ENCODE measurements at regions not wholly inside any gene's neighbourhood (a gene's known extent, or its start where the extent isn't known, plus 50 kb on each side); places are given as distances from the start of the nearest gene placed in this dataset.

GRCh38 chrX:20884565-20884964, 489.7 kb upstream of the CNKSR2 start:
- DNase-seq (ENCODE audit: extremely low read depth in 1 of 2, low read depth in 1 of 2): no peak

- no peak for DNase-seq (ENCODE audit: extremely low read depth in 1 of 2, low read depth in 1 of 2)
Observed at GRCh38 chrX:20863649-20864048, 510.6 kb upstream of the CNKSR2 start.

GRCh38 chrX:20861113-20861512, 513.1 kb upstream of the CNKSR2 start:
- no peak for DNase-seq (ENCODE audit: extremely low read depth in 1 of 2, low read depth in 1 of 2)

- DNase-seq (ENCODE audit: extremely low read depth in 1 of 2, low read depth in 1 of 2): no peak
Observed at GRCh38 chrX:20857746-20858145, 516.5 kb upstream of the CNKSR2 start.

GRCh38 chrX:20838477-20838876, 535.7 kb upstream of the CNKSR2 start:
- DNase-seq (ENCODE audit: extremely low read depth in 1 of 2, low read depth in 1 of 2): no peak

- no peak for DNase-seq (ENCODE audit: extremely low read depth in 1 of 2, low read depth in 1 of 2)
Observed at GRCh38 chrX:20829665-20830491, 544.3 kb upstream of the CNKSR2 start.

GRCh38 chrX:20825984-20826383, 548.2 kb upstream of the CNKSR2 start:
- DNase-seq (ENCODE audit: extremely low read depth in 1 of 2, low read depth in 1 of 2): no peak

GRCh38 chrX:20803971-20804370, 537.3 kb upstream of the RPS6KA3 start:
- no peak for DNase-seq (ENCODE audit: extremely low read depth in 1 of 2, low read depth in 1 of 2)

- no peak for DNase-seq (ENCODE audit: extremely low read depth in 1 of 2, low read depth in 1 of 2)
Observed at GRCh38 chrX:20802036-20802435, 535.3 kb upstream of the RPS6KA3 start.

- DNase-seq (ENCODE audit: extremely low read depth in 1 of 2, low read depth in 1 of 2): no peak
Observed at GRCh38 chrX:20796450-20796849, 529.7 kb upstream of the RPS6KA3 start.

- DNase-seq (ENCODE audit: extremely low read depth in 1 of 2, low read depth in 1 of 2): no peak
Observed at GRCh38 chrX:20789103-20789502, 522.4 kb upstream of the RPS6KA3 start.

GRCh38 chrX:20767346-20767745, 500.6 kb upstream of the RPS6KA3 start:
- DNase-seq (ENCODE audit: extremely low read depth in 1 of 2, low read depth in 1 of 2): no peak

- DNase-seq (ENCODE audit: extremely low read depth in 1 of 2, low read depth in 1 of 2): no peak
Observed at GRCh38 chrX:20756585-20756984, 489.9 kb upstream of the RPS6KA3 start.

- no peak for DNase-seq (ENCODE audit: extremely low read depth in 1 of 2, low read depth in 1 of 2)
Observed at GRCh38 chrX:20753076-20753475, 486.4 kb upstream of the RPS6KA3 start.

- DNase-seq (ENCODE audit: extremely low read depth in 1 of 2, low read depth in 1 of 2): no peak
Observed at GRCh38 chrX:20746690-20747089, 480.0 kb upstream of the RPS6KA3 start.

- no peak for DNase-seq (ENCODE audit: extremely low read depth in 1 of 2, low read depth in 1 of 2)
Observed at GRCh38 chrX:20743046-20743445, 476.3 kb upstream of the RPS6KA3 start.

- no peak for DNase-seq (ENCODE audit: extremely low read depth in 1 of 2, low read depth in 1 of 2)
Observed at GRCh38 chrX:20742106-20742505, 475.4 kb upstream of the RPS6KA3 start.

- DNase-seq (ENCODE audit: extremely low read depth in 1 of 2, low read depth in 1 of 2): no peak
Observed at GRCh38 chrX:20740443-20740842, 473.7 kb upstream of the RPS6KA3 start.

GRCh38 chrX:20739038-20739745, 472.5 kb upstream of the RPS6KA3 start:
- no peak for DNase-seq (ENCODE audit: extremely low read depth in 1 of 2, low read depth in 1 of 2)

GRCh38 chrX:20729416-20729815, 462.7 kb upstream of the RPS6KA3 start:
- DNase-seq (ENCODE audit: extremely low read depth in 1 of 2, low read depth in 1 of 2): no peak

GRCh38 chrX:20727447-20727846, 460.7 kb upstream of the RPS6KA3 start:
- DNase-seq (ENCODE audit: extremely low read depth in 1 of 2, low read depth in 1 of 2): no peak

GRCh38 chrX:20720954-20721626, 454.4 kb upstream of the RPS6KA3 start:
- no peak for DNase-seq (ENCODE audit: extremely low read depth in 1 of 2, low read depth in 1 of 2)
